ENCODE measurements at regions not wholly inside any gene's neighbourhood (a gene's known extent, or its start where the extent isn't known, plus 50 kb on each side); places are given as distances from the start of the nearest gene placed in this dataset.

DNA sequence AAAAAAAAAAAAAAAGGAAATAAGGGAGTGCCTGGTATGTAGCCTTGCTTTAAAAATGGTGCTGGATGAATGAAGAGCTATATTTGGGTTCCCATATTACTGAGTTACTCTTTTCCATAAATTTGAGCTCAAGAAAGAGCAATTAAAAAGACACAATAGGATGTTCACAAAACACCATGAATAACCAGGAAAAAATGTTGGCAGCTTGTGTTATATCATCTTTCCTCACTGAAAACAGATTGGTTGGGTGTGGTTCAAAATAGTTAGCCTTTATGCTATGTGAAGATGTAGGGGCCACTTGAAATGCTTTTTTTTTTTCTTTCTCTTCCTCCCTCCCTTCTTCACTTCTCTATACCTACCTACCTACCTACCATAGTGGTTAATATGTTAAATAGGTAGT is 256.9 kb downstream of the STK31 start:
- H3K4me1 ChIP-seq (ENCODE audit: control insufficient read depth in 1 of 2, insufficient read depth in 2 of 2, low read depth in 1 of 2, low read length in 1 of 2) = no peaks in the 10 kb centered on the region; a peak in 1 of 4 replicates
- CTCF ChIA-PET = interaction anchor here (1.0 kb wide), 2 partner anchors 11 to 28 kb away, joined by 3 to 4 read pairs; no protein-coding TSS in a partner anchor
- no peak overlapping the region for H3K27ac ChIP-seq (ENCODE audit: low read depth in 2 of 2, low read length in 1 of 2)
- no peaks in the 10 kb centered on the region for H3K27me3 ChIP-seq (ENCODE audit: insufficient read depth)
- H3K9me2 ChIP-seq = no peaks in the 10 kb centered on the region
- POLR2A ChIA-PET = no interaction called here
- no peaks in the 10 kb centered on the region for H3K9me3 ChIP-seq
- H3K9ac ChIP-seq = no peak overlapping the region
- no peaks in the 10 kb centered on the region for H3K79me2 ChIP-seq (ENCODE audit: insufficient read depth)
- no peak overlapping the region; the same call in 1 of the 2 replicates for H2AFZ ChIP-seq (ENCODE audit: low read depth)
- H3F3A ChIP-seq (replicated peaks; ENCODE audit: insufficient read depth) = no peaks in the 10 kb centered on the region
- no peak overlapping the region for H3K4me2 ChIP-seq
- TF ChIP-seq NFIC (IDR thresholded peaks at IDR 0.05; ENCODE audit: borderline replicate concordance) (no peak), TEAD4 (IDR thresholded peaks at IDR 0.05; ENCODE audit: borderline replicate concordance, insufficient read depth) (no peak), TCF12 (IDR thresholded peaks at IDR 0.05) (no peak), YY1 (IDR thresholded peaks at IDR 0.05; ENCODE audit: low read depth) (no peak), TAF1 (IDR thresholded peaks at IDR 0.05; ENCODE audit: borderline replicate concordance, low read depth, low read length) (no peak), RCOR1 (IDR thresholded peaks at IDR 0.05; ENCODE audit: low read length) (no peak), NRF1 (IDR thresholded peaks at IDR 0.05; ENCODE audit: low read depth, low read length) (no peak), MEF2A (IDR thresholded peaks at IDR 0.05; ENCODE audit: borderline replicate concordance, low read depth) (no peak), SIN3A (IDR thresholded peaks at IDR 0.05; ENCODE audit: borderline replicate concordance, low read depth, low read length) (no peak), FOSL2 (IDR thresholded peaks at IDR 0.05; ENCODE audit: borderline replicate concordance, low read depth) (no peak), RAD21 (IDR thresholded peaks at IDR 0.05; ENCODE audit: low read length) (no peak)
- TF ChIP-seq, protein P1, sequence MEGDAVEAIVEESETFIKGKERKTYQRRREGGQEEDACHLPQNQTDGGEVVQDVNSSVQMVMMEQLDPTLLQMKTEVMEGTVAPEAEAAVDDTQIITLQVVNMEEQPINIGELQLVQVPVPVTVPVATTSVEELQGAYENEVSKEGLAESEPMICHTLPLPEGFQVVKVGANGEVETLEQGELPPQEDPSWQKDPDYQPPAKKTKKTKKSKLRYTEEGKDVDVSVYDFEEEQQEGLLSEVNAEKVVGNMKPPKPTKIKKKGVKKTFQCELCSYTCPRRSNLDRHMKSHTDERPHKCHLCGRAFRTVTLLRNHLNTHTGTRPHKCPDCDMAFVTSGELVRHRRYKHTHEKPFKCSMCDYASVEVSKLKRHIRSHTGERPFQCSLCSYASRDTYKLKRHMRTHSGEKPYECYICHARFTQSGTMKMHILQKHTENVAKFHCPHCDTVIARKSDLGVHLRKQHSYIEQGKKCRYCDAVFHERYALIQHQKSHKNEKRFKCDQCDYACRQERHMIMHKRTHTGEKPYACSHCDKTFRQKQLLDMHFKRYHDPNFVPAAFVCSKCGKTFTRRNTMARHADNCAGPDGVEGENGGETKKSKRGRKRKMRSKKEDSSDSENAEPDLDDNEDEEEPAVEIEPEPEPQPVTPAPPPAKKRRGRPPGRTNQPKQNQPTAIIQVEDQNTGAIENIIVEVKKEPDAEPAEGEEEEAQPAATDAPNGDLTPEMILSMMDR (IDR thresholded peaks at IDR 0.05) = no peak
- TF ChIP-seq, protein P2, sequence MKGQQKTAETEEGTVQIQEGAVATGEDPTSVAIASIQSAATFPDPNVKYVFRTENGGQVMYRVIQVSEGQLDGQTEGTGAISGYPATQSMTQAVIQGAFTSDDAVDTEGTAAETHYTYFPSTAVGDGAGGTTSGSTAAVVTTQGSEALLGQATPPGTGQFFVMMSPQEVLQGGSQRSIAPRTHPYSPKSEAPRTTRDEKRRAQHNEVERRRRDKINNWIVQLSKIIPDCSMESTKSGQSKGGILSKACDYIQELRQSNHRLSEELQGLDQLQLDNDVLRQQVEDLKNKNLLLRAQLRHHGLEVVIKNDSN (IDR thresholded peaks at IDR 0.05; ENCODE audit: borderline replicate concordance, low read depth) = no peak
- TF ChIP-seq, protein P3, sequence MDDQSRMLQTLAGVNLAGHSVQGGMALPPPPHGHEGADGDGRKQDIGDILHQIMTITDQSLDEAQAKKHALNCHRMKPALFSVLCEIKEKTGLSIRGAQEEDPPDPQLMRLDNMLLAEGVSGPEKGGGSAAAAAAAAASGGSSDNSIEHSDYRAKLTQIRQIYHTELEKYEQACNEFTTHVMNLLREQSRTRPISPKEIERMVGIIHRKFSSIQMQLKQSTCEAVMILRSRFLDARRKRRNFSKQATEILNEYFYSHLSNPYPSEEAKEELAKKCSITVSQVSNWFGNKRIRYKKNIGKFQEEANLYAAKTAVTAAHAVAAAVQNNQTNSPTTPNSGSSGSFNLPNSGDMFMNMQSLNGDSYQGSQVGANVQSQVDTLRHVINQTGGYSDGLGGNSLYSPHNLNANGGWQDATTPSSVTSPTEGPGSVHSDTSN (IDR thresholded peaks at IDR 0.05) = no peak
- no peaks in the 10 kb centered on the region for H4K20me1 ChIP-seq (ENCODE audit: insufficient read depth)
- DNase-seq = no peak
- no peaks in the 10 kb centered on the region for H3K36me3 ChIP-seq (replicated peaks in 1 of 2; ENCODE audit: control insufficient read depth in 1 of 2, insufficient read depth in 2 of 2, low read length in 1 of 2)
- H3K4me3 ChIP-seq (ENCODE audit: low read depth in 2 of 2, low read length in 1 of 2) = no peak overlapping the region

DNA sequence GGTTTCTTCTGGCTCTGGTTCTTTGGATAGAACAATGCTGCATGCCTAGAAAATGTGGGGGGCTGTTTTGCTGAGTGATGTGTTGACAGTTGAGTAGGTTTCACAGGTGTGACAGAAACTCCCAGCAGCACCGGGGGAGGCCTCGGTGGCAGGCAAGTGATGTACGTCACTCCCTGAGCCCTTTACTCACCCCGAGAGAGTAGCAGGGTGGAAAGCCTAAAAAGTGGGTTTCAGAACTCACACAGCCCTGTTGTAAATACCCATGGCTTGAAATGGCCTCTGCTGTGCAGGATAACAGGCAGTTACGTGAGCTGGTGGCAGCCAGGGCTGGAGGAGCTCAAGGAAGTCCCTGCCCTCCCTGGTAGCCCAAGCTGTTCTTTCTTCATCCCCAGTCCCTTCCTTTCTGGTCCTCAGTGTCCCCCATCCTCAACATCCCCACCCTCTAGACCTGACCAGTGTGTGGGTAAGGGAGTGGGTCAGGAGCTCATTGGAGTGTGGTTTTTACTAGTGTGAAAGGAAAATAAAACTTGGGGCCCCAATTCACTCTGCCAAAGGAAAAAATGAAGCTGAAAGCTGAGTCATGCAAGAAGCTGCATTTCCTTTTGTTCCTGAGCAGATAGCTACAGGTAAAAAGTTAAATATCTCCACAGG is 258.1 kb downstream of the STK31 start:
- TF ChIP-seq, protein P1 (IDR thresholded peaks at IDR 0.05) = no peak
- TF ChIP-seq EZH2phosphoT487 (IDR thresholded peaks at IDR 0.05; ENCODE audit: borderline replicate concordance, low read depth) (no peak), RXRA (IDR thresholded peaks at IDR 0.05; ENCODE audit: borderline replicate concordance, low read depth) (no peak), GABPA (IDR thresholded peaks at IDR 0.05; ENCODE audit: low read depth) (no peak), TAF1 (IDR thresholded peaks at IDR 0.05; ENCODE audit: borderline replicate concordance, low read depth, low read length) (no peak)
- no peaks in the 10 kb centered on the region for H3K79me2 ChIP-seq (ENCODE audit: insufficient read depth)
- no peaks in the 10 kb centered on the region for H4K20me1 ChIP-seq (ENCODE audit: insufficient read depth)
- H3K9me3 ChIP-seq = no peaks in the 10 kb centered on the region
- H3K9me2 ChIP-seq = no peaks in the 10 kb centered on the region
- ChIA-PET CTCF (interaction anchor here (1.0 to 1.6 kb wide), 4 partner anchors 8 to 104 kb away, joined by 3 to 4 read pairs (median 4); no protein-coding TSS in a partner anchor), POLR2A (no interaction called here)
- H3K4me2 ChIP-seq = no peak overlapping the region
- H3F3A ChIP-seq (replicated peaks; ENCODE audit: insufficient read depth) = no peaks in the 10 kb centered on the region
- no peaks in the 10 kb centered on the region for H3K27me3 ChIP-seq (ENCODE audit: insufficient read depth)
- H3K27ac ChIP-seq (ENCODE audit: low read depth in 2 of 2, low read length in 1 of 2) = no peak overlapping the region
- H3K36me3 ChIP-seq (replicated peaks in 1 of 2; ENCODE audit: control insufficient read depth in 1 of 2, insufficient read depth in 2 of 2, low read length in 1 of 2) = no peaks in the 10 kb centered on the region
- no peak overlapping the region for H3K9ac ChIP-seq
- no peak overlapping the region for H3K4me3 ChIP-seq (ENCODE audit: low read depth in 2 of 2, low read length in 1 of 2)
- no peak for DNase-seq
- 74% methylated on average over 5 of the region's 5 CpGs for WGBS (ENCODE audit: low lambda C conversion rate)
- no peaks in the 10 kb centered on the region; a peak in 1 of 4 replicates for H3K4me1 ChIP-seq (ENCODE audit: control insufficient read depth in 1 of 2, insufficient read depth in 2 of 2, low read depth in 1 of 2, low read length in 1 of 2)
- H2AFZ ChIP-seq (ENCODE audit: low read depth) = no peak overlapping the region

All from SK-N-SH (cell line).